Activated CD8-positive, alpha-beta memory T cell treated with anti-CD3 and anti-CD28 coated beads, Interleukin-2, amount 50 U/mL, for 4 hours (primary cell): ENCODE measurements at regions not wholly inside any gene's neighbourhood (a gene's known extent, or its start where the extent isn't known, plus 50 kb on each side); places are given as distances from the start of the nearest gene placed in this dataset.
A peak's percentile ranks its signal among the peaks of the same experiment; 100 is the strongest.

ENCODE experiments used
- DNase-seq: peaks from one replicate; pipeline ENCODE4 v3.0.0-alpha.2; 2020

GRCh38 chr2:7392076-7392787 lies 475.0 kb downstream of the RNF144A start:
- no peak for DNase-seq

- no peak for DNase-seq
These were observed 477.0 kb downstream of the RNF144A start for GRCh38 chr2:7394195-7394594.

- DNase-seq, result no peak
These were observed 483.4 kb downstream of the RNF144A start for GRCh38 chr2:7400628-7401027.

GRCh38 chr2:7403092-7403775 lies 486.0 kb downstream of the RNF144A start:
- DNase-seq, result no peak

GRCh38 chr2:7405861-7406715 lies 488.9 kb downstream of the RNF144A start:
- no peak for DNase-seq

- no peak for DNase-seq
These were observed 489.8 kb downstream of the RNF144A start for GRCh38 chr2:7407001-7407400.

GRCh38 chr2:7407906-7408680 lies 490.9 kb downstream of the RNF144A start:
- no peak for DNase-seq

GRCh38 chr2:7411691-7412090 lies 494.5 kb downstream of the RNF144A start:
- no peak for DNase-seq

GRCh38 chr2:7417845-7418742 lies 500.9 kb downstream of the RNF144A start:
- no peak for DNase-seq

- no peak for DNase-seq
These were observed 502.0 kb downstream of the RNF144A start for GRCh38 chr2:7419186-7419585.

GRCh38 chr2:7419814-7420311 lies 502.7 kb downstream of the RNF144A start:
- DNase-seq, result no peak

- no peak for DNase-seq
These were observed 503.3 kb downstream of the RNF144A start for GRCh38 chr2:7420530-7420929.

- DNase-seq, result no peak
These were observed 507.3 kb downstream of the RNF144A start for GRCh38 chr2:7424481-7424880.

GRCh38 chr2:7427293-7428060 lies 510.3 kb downstream of the RNF144A start:
- no peak for DNase-seq

- DNase-seq, result no peak
These were observed 511.4 kb downstream of the RNF144A start for GRCh38 chr2:7428454-7429204.

- no peak for DNase-seq
These were observed 512.5 kb downstream of the RNF144A start for GRCh38 chr2:7429733-7430132.

GRCh38 chr2:7430421-7430868 lies 513.2 kb downstream of the RNF144A start:
- peak; percentile 25 for DNase-seq

- peak; percentile 48 for DNase-seq
These were observed 513.8 kb downstream of the RNF144A start for GRCh38 chr2:7430869-7431641.

- DNase-seq, result no peak
These were observed 515.2 kb downstream of the RNF144A start for GRCh38 chr2:7432436-7432835.
